ENCODE measurements at regions not wholly inside any gene's neighbourhood (a gene's known extent, or its start where the extent isn't known, plus 50 kb on each side); places are given as distances from the start of the nearest gene placed in this dataset.

GRCh38 chr18:45241982-45242565 is 373.2 kb upstream of the SLC14A2 start:
- Mint-ChIP-seq H3K27ac (ENCODE audit: unreplicated experiment) (no peak overlapping the region), H3K4me1 (ENCODE audit: low read depth, unreplicated experiment) (no peaks in the 10 kb centered on the region), H3K27me3 (ENCODE audit: insufficient read depth, unreplicated experiment) (no peaks in the 10 kb centered on the region), H3K9me3 (ENCODE audit: unreplicated experiment) (no peaks in the 10 kb centered on the region), H3K4me3 (ENCODE audit: unreplicated experiment) (no peak overlapping the region), H3K36me3 (ENCODE audit: insufficient read depth, unreplicated experiment) (no peaks in the 10 kb centered on the region)
- H3K36me3 ChIP-seq (ENCODE audit: control insufficient read depth, insufficient read depth, low read length): no peaks in the 10 kb centered on the region
- no peaks in the 10 kb centered on the region for H3K4me1 ChIP-seq
- H3K27me3 ChIP-seq (replicated peaks; ENCODE audit: control insufficient read depth, insufficient read depth, low read length): no peaks in the 10 kb centered on the region
- no peak for TF ChIP-seq CTCF (IDR thresholded peaks at IDR 0.05; ENCODE audit: insufficient read depth in 1 of 2, low read depth in 1 of 2, low read length in 1 of 2, severe bottlenecking in 1 of 2, unreplicated experiment in 1 of 2)
- no TSS peak for BruUV-seq (replicated peaks)
- POLR2A ChIA-PET: no interaction called here
- intact Hi-C loops (cut with micrococcal nuclease; ENCODE audit: unreplicated experiment): no loop called here
- CTCF ChIA-PET: no interaction called here
- H3K9me3 ChIP-seq: no peaks in the 10 kb centered on the region
- DNase-seq: no peak
- no peak overlapping the region for H3K4me3 ChIP-seq (ENCODE audit: low read depth, low read length)

- Mint-ChIP-seq H3K27me3 (ENCODE audit: insufficient read depth, unreplicated experiment) (peaks cover 3% of the 10 kb centered on the region), H3K9me3 (ENCODE audit: unreplicated experiment) (no peaks in the 10 kb centered on the region), H3K27ac (ENCODE audit: unreplicated experiment) (no peak overlapping the region), H3K4me3 (ENCODE audit: unreplicated experiment) (no peak overlapping the region), H3K36me3 (ENCODE audit: insufficient read depth, unreplicated experiment) (no peaks in the 10 kb centered on the region), H3K4me1 (ENCODE audit: low read depth, unreplicated experiment) (no peaks in the 10 kb centered on the region)
- no peaks in the 10 kb centered on the region for H3K4me1 ChIP-seq
- no peak for DNase-seq
- ChIA-PET POLR2A (no interaction called here), CTCF (no interaction called here)
- no peak for TF ChIP-seq CTCF (IDR thresholded peaks at IDR 0.05; ENCODE audit: insufficient read depth in 1 of 2, low read depth in 1 of 2, low read length in 1 of 2, severe bottlenecking in 1 of 2, unreplicated experiment in 1 of 2)
- BruUV-seq (replicated peaks): no TSS peak
- intact Hi-C loops (cut with micrococcal nuclease; ENCODE audit: unreplicated experiment): no loop called here
- no peaks in the 10 kb centered on the region for H3K36me3 ChIP-seq (ENCODE audit: control insufficient read depth, insufficient read depth, low read length)
- no peak overlapping the region for H3K4me3 ChIP-seq (ENCODE audit: low read depth, low read length)
- H3K9me3 ChIP-seq: no peaks in the 10 kb centered on the region
- no peaks in the 10 kb centered on the region for H3K27me3 ChIP-seq (replicated peaks; ENCODE audit: control insufficient read depth, insufficient read depth, low read length)
These were observed 371.8 kb upstream of the SLC14A2 start for GRCh38 chr18:45243340-45244110.

GRCh38 chr18:45245091-45245511 is 370.2 kb upstream of the SLC14A2 start:
- POLR2A ChIA-PET: interaction anchor here (0.6 kb wide), 1 partner anchor 176 kb away, joined by 5 read pairs; no protein-coding TSS in a partner anchor
- Mint-ChIP-seq H3K4me1 (ENCODE audit: low read depth, unreplicated experiment) (no peaks in the 10 kb centered on the region), H3K27ac (ENCODE audit: unreplicated experiment) (no peak overlapping the region), H3K9me3 (ENCODE audit: unreplicated experiment) (no peaks in the 10 kb centered on the region), H3K27me3 (ENCODE audit: insufficient read depth, unreplicated experiment) (peaks cover 3% of the 10 kb centered on the region), H3K4me3 (ENCODE audit: unreplicated experiment) (no peak overlapping the region), H3K36me3 (ENCODE audit: insufficient read depth, unreplicated experiment) (no peaks in the 10 kb centered on the region)
- no peaks in the 10 kb centered on the region for H3K9me3 ChIP-seq
- no peaks in the 10 kb centered on the region for H3K27me3 ChIP-seq (replicated peaks; ENCODE audit: control insufficient read depth, insufficient read depth, low read length)
- no peaks in the 10 kb centered on the region for H3K36me3 ChIP-seq (ENCODE audit: control insufficient read depth, insufficient read depth, low read length)
- no peak overlapping the region for H3K4me3 ChIP-seq (ENCODE audit: low read depth, low read length)
- intact Hi-C loops (cut with micrococcal nuclease; ENCODE audit: unreplicated experiment): no loop called here
- no TSS peak for BruUV-seq (replicated peaks)
- H3K4me1 ChIP-seq: no peaks in the 10 kb centered on the region
- CTCF ChIA-PET: no interaction called here
- no peak for DNase-seq
- TF ChIP-seq CTCF (IDR thresholded peaks at IDR 0.05; ENCODE audit: insufficient read depth in 1 of 2, low read depth in 1 of 2, low read length in 1 of 2, severe bottlenecking in 1 of 2, unreplicated experiment in 1 of 2): no peak

Data from Caco-2 (cell line).